ENCODE measurements at regions not wholly inside any gene's neighbourhood (a gene's known extent, or its start where the extent isn't known, plus 50 kb on each side); places are given as distances from the start of the nearest gene placed in this dataset.

- H3K27me3 ChIP-seq (replicated peaks; ENCODE audit: control insufficient read depth, insufficient read depth, low read length) = no peaks in the 10 kb centered on the region
These were observed 1034.6 kb upstream of the PCDH9 start for GRCh38 chr13:68264692-68265091.

GRCh38 chr13:68261105-68261504, 1031.0 kb upstream of the PCDH9 start:
- Histone ChIP-seq H3K27me3 (replicated peaks; ENCODE audit: control insufficient read depth, insufficient read depth, low read length) (no peaks in the 10 kb centered on the region), H3K4me3 (ENCODE audit: low read depth, low read length) (no peak overlapping the region), H3K36me3 (ENCODE audit: control insufficient read depth, insufficient read depth, low read length) (no peaks in the 10 kb centered on the region), H3K9me3 (no peaks in the 10 kb centered on the region), H3K4me1 (peaks cover 6% of the 10 kb centered on the region; the same call in 1 of the 2 replicates)
- Mint-ChIP-seq H3K4me3 (ENCODE audit: unreplicated experiment) (no peak overlapping the region), H3K9me3 (ENCODE audit: unreplicated experiment) (no peaks in the 10 kb centered on the region), H3K27ac (ENCODE audit: unreplicated experiment) (no peak overlapping the region), H3K4me1 (ENCODE audit: low read depth, unreplicated experiment) (peaks cover 12% of the 10 kb centered on the region), H3K36me3 (ENCODE audit: insufficient read depth, unreplicated experiment) (no peaks in the 10 kb centered on the region), H3K27me3 (ENCODE audit: insufficient read depth, unreplicated experiment) (no peaks in the 10 kb centered on the region)
- no TSS peak for BruUV-seq (replicated peaks)
- intact Hi-C loops (cut with micrococcal nuclease; ENCODE audit: unreplicated experiment) = no loop called here
- ChIA-PET POLR2A (no interaction called here), CTCF (no interaction called here)
- DNase-seq = no peak
- TF ChIP-seq CTCF (IDR thresholded peaks at IDR 0.05; ENCODE audit: insufficient read depth in 1 of 2, low read depth in 1 of 2, low read length in 1 of 2, severe bottlenecking in 1 of 2, unreplicated experiment in 1 of 2) = no peak

More at GRCh38 chr13:68264692-68265091, 1034.6 kb upstream of the PCDH9 start:
- intact Hi-C loops (cut with micrococcal nuclease; ENCODE audit: unreplicated experiment) = no loop called here
- H3K4me3 Mint-ChIP-seq (ENCODE audit: unreplicated experiment) = no peak overlapping the region
- H3K27me3 Mint-ChIP-seq (ENCODE audit: insufficient read depth, unreplicated experiment) = no peaks in the 10 kb centered on the region
- ChIA-PET POLR2A (no interaction called here), CTCF (no interaction called here)
- no peak overlapping the region for H3K27ac Mint-ChIP-seq (ENCODE audit: unreplicated experiment)
- H3K9me3 Mint-ChIP-seq (ENCODE audit: unreplicated experiment) = no peaks in the 10 kb centered on the region
- no peaks in the 10 kb centered on the region for H3K36me3 ChIP-seq (ENCODE audit: control insufficient read depth, insufficient read depth, low read length)
- H3K36me3 Mint-ChIP-seq (ENCODE audit: insufficient read depth, unreplicated experiment) = no peaks in the 10 kb centered on the region
- TF ChIP-seq CTCF (IDR thresholded peaks at IDR 0.05; ENCODE audit: insufficient read depth in 1 of 2, low read depth in 1 of 2, low read length in 1 of 2, severe bottlenecking in 1 of 2, unreplicated experiment in 1 of 2) = no peak
- no peak for DNase-seq
- no peak overlapping the region for H3K4me3 ChIP-seq (ENCODE audit: low read depth, low read length)
- H3K4me1 Mint-ChIP-seq (ENCODE audit: low read depth, unreplicated experiment) = no peaks in the 10 kb centered on the region
- BruUV-seq (replicated peaks) = no TSS peak
- no peaks in the 10 kb centered on the region for H3K4me1 ChIP-seq
- no peaks in the 10 kb centered on the region for H3K9me3 ChIP-seq

- H3K27ac Mint-ChIP-seq (ENCODE audit: unreplicated experiment) = peak overlapping the region; percentile 42
- intact Hi-C loops (cut with micrococcal nuclease; ENCODE audit: unreplicated experiment) = no loop called here
- CTCF ChIA-PET = no interaction called here
These were observed 1027.1 kb upstream of the PCDH9 start for GRCh38 chr13:68257111-68257842.

More at GRCh38 chr13:68257111-68257842, 1027.1 kb upstream of the PCDH9 start:
- BruUV-seq (replicated peaks) = no TSS peak
- Mint-ChIP-seq H3K36me3 (ENCODE audit: insufficient read depth, unreplicated experiment) (no peaks in the 10 kb centered on the region), H3K27me3 (ENCODE audit: insufficient read depth, unreplicated experiment) (no peaks in the 10 kb centered on the region), H3K9me3 (ENCODE audit: unreplicated experiment) (no peaks in the 10 kb centered on the region), H3K4me3 (ENCODE audit: unreplicated experiment) (no peak overlapping the region), H3K4me1 (ENCODE audit: low read depth, unreplicated experiment) (peaks cover 12% of the 10 kb centered on the region)
- Histone ChIP-seq H3K9me3 (no peaks in the 10 kb centered on the region), H3K4me1 (peaks cover 6% of the 10 kb centered on the region; the same call in 1 of the 2 replicates), H3K36me3 (ENCODE audit: control insufficient read depth, insufficient read depth, low read length) (no peaks in the 10 kb centered on the region), H3K27me3 (replicated peaks; ENCODE audit: control insufficient read depth, insufficient read depth, low read length) (no peaks in the 10 kb centered on the region), H3K4me3 (ENCODE audit: low read depth, low read length) (no peak overlapping the region)
- POLR2A ChIA-PET = no interaction called here
- no peak for DNase-seq
- TF ChIP-seq CTCF (IDR thresholded peaks at IDR 0.05; ENCODE audit: insufficient read depth in 1 of 2, low read depth in 1 of 2, low read length in 1 of 2, severe bottlenecking in 1 of 2, unreplicated experiment in 1 of 2) = no peak

All from Caco-2 (cell line).